KMS-11 (cell line): ENCODE measurements at regions not wholly inside any gene's neighbourhood (a gene's known extent, or its start where the extent isn't known, plus 50 kb on each side); places are given as distances from the start of the nearest gene placed in this dataset.
"Not testable (repeated sequence)": the region's sequence is repeated elsewhere in the genome, so short reads cannot be mapped to it uniquely, and the experiment has no call there.

Experiments
- H2AFZ ChIP-seq: fragments of 200-600 bp; sonication (generic); 2 replicates; pipeline ENCODE4 v1.6.1; 2016; ENCODE audit warnings: antibody characterized with exemption, mixed run types, low read depth
- H3K27ac ChIP-seq: fragments of 200-600 bp; sonication (generic); 2 replicates; pipeline ENCODE4 v1.6.1; 2016; ENCODE audit warnings: mild to moderate bottlenecking, mixed run types
- H3K27me3 ChIP-seq: fragments of 200-600 bp; sonication (generic); 2 replicates; pipeline ENCODE4 v1.6.1; 2017; ENCODE audit warnings: mild to moderate bottlenecking, low read depth, mixed run types, moderate library complexity; ENCODE audit not compliant: insufficient read depth
- H3K36me3 ChIP-seq: fragments of 200-600 bp; sonication (generic); 2 replicates; pipeline ENCODE4 v1.6.1; 2017; ENCODE audit warnings: mild to moderate bottlenecking, mixed run types; ENCODE audit not compliant: insufficient read depth
- H3K4me1 ChIP-seq: fragments of 200-600 bp; sonication (generic); 2 replicates; pipeline ENCODE4 v1.6.1; 2016; ENCODE audit warnings: mild to moderate bottlenecking, low read depth, mixed run types; ENCODE audit not compliant: poor library complexity, severe bottlenecking
- H3K4me2 ChIP-seq: fragments of 200-600 bp; sonication (generic); 2 replicates; pipeline ENCODE4 v1.7.0; 2016; ENCODE audit warnings: mild to moderate bottlenecking, mixed run types
- H3K4me3 ChIP-seq: fragments of 200-600 bp; sonication (generic); IDR thresholded peaks from 2 replicates; pipeline ENCODE4 v1.6.1; 2017; ENCODE audit warnings: low read depth, low read length, mixed read lengths; ENCODE audit not compliant: insufficient read depth
- H3K79me2 ChIP-seq: fragments of 200-600 bp; sonication (generic); 2 replicates; pipeline ENCODE4 v1.6.1; 2016; ENCODE audit warnings: low read depth, mixed run types; ENCODE audit not compliant: insufficient read depth
- H3K9ac ChIP-seq: fragments of 200-600 bp; sonication (generic); 2 replicates; pipeline ENCODE4 v1.6.1; 2016; ENCODE audit warnings: mild to moderate bottlenecking, mixed run types
- H4K20me1 ChIP-seq: fragments of 200-600 bp; sonication (generic); 2 replicates; pipeline ENCODE4 v1.6.1; 2016; ENCODE audit warnings: mild to moderate bottlenecking, mixed run types; ENCODE audit not compliant: insufficient read depth
- CTCF ChIP-seq: fragments of 200-600 bp; sonication (generic); conservative IDR thresholded peaks from 2 replicates; pipeline ENCODE4 v1.6.1; 2017; ENCODE audit warnings: low read depth, mild to moderate bottlenecking, antibody characterized with exemption, low read length, moderate library complexity, mixed read lengths

- H2AFZ ChIP-seq, H3K27ac ChIP-seq, H3K9ac ChIP-seq, H3K4me2 ChIP-seq, H4K20me1 ChIP-seq, H3K27me3 ChIP-seq, H3K79me2 ChIP-seq, H3K36me3 ChIP-seq, H3K4me3 ChIP-seq: not testable (repeated sequence)
- peaks cover 32% of the 10 kb centered on the region for H3K4me1 ChIP-seq
Measured at GRCh38 chr5:7306556-7306955, 89.4 kb upstream of the ADCY2 start.

- H3K27me3 ChIP-seq, H3K36me3 ChIP-seq, H3K4me2 ChIP-seq, H4K20me1 ChIP-seq, H3K4me3 ChIP-seq, H2AFZ ChIP-seq, H3K27ac ChIP-seq, H3K79me2 ChIP-seq, H3K9ac ChIP-seq: not testable (repeated sequence)
- peaks cover 32% of the 10 kb centered on the region for H3K4me1 ChIP-seq
Measured at GRCh38 chr5:7307709-7308108, 88.2 kb upstream of the ADCY2 start.

GRCh38 chr5:7309715-7310114 is 86.2 kb upstream of the ADCY2 start:
- not testable (repeated sequence) for H3K9ac ChIP-seq, H3K36me3 ChIP-seq, H3K27ac ChIP-seq, H3K79me2 ChIP-seq, H3K4me3 ChIP-seq, H2AFZ ChIP-seq, H4K20me1 ChIP-seq, H3K4me2 ChIP-seq, H3K27me3 ChIP-seq
- peaks cover 24% of the 10 kb centered on the region for H3K4me1 ChIP-seq

GRCh38 chr5:7310656-7311055 is 85.3 kb upstream of the ADCY2 start:
- H3K4me3 ChIP-seq, H3K27me3 ChIP-seq, H4K20me1 ChIP-seq, H3K4me2 ChIP-seq, H3K27ac ChIP-seq, H3K79me2 ChIP-seq, H2AFZ ChIP-seq, H3K36me3 ChIP-seq, H3K9ac ChIP-seq: not testable (repeated sequence)
- H3K4me1 ChIP-seq = peaks cover 17% of the 10 kb centered on the region

GRCh38 chr5:7315118-7315517 is 80.8 kb upstream of the ADCY2 start:
- Histone ChIP-seq H2AFZ (no peak overlapping the region), H3K4me3 (no peak overlapping the region), H3K9ac (no peak overlapping the region), H3K4me2 (no peak overlapping the region), H3K4me1 (peaks cover 5% of the 10 kb centered on the region), H3K27me3 (no peaks in the 10 kb centered on the region), H3K36me3 (no peaks in the 10 kb centered on the region), H3K27ac (no peak overlapping the region), H4K20me1 (no peaks in the 10 kb centered on the region), H3K79me2 (no peaks in the 10 kb centered on the region)
- TF ChIP-seq CTCF = no peak

- no peak overlapping the region for H3K27ac ChIP-seq
- no peak overlapping the region for H3K9ac ChIP-seq
- H4K20me1 ChIP-seq = no peaks in the 10 kb centered on the region
- no peaks in the 10 kb centered on the region for H3K27me3 ChIP-seq
- H2AFZ ChIP-seq = no peak overlapping the region
- H3K36me3 ChIP-seq = no peaks in the 10 kb centered on the region
- H3K4me1 ChIP-seq = no peaks in the 10 kb centered on the region
- no peak overlapping the region for H3K4me3 ChIP-seq
- H3K4me2 ChIP-seq = no peak overlapping the region
- H3K79me2 ChIP-seq = no peaks in the 10 kb centered on the region
- TF ChIP-seq CTCF = no peak
Measured at GRCh38 chr5:7317751-7318150, 78.2 kb upstream of the ADCY2 start.
